ENCODE measurements at regions not wholly inside any gene's neighbourhood (a gene's known extent, or its start where the extent isn't known, plus 50 kb on each side); places are given as distances from the start of the nearest gene placed in this dataset.

DNA sequence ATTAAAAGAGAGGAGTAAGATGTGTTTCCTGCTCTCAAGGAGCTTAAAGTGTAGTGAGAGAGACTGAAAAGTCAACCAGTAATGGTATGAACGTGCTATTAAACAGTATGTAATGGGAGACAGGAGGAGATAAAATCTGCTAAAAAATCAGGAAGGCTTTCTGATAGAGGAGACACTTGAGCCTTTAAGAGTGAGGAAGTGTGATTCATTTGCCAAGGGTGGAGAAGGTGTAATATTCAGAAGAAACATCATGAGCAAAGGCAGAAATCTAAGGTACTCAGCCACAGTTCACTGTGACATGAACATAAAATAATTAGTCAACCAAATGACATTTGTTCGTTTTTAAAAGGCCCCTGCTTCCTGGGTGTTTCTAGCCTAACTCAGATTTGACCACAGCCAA lies 137.8 kb upstream of the SKOR2 start:
- Histone ChIP-seq H3K27me3 (no peaks in the 10 kb centered on the region), H3K36me3 (no peaks in the 10 kb centered on the region), H3K4me3 (no peak overlapping the region), H3K9me3 (no peaks in the 10 kb centered on the region), H3K27ac (no peak overlapping the region), H3K4me1 (no peaks in the 10 kb centered on the region)
- intact Hi-C loops (cut with DNase I), result no loop called here
- DNase-seq (ENCODE audit: low spot score in 2 of 2), result no peak
- TF ChIP-seq CTCF (IDR thresholded peaks at IDR 0.05), result no peak

DNA sequence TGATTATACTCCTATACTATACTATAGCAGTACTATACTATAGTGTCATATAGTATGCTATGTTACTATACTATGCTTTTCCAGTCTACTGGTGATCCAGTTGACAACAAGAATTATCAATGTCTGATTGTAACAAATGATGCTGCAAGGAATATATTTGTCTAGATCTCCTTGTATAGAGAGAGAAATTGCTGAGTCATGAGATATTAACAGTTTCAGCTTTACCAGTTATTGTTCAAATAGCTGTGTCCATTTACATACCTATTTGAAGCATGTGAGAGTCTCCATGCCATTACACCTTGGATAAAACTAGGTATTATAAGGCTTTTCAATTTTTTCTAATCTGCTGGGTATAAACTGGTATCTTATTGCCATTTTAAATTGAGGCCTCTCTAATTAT lies 136.4 kb upstream of the SKOR2 start:
- Histone ChIP-seq H3K27ac (no peak overlapping the region), H3K4me3 (no peak overlapping the region), H3K36me3 (no peaks in the 10 kb centered on the region), H3K4me1 (no peaks in the 10 kb centered on the region), H3K9me3 (no peaks in the 10 kb centered on the region), H3K27me3 (no peaks in the 10 kb centered on the region)
- DNase-seq (ENCODE audit: low spot score in 2 of 2), result no peak
- intact Hi-C loops (cut with DNase I), result no loop called here
- TF ChIP-seq CTCF (IDR thresholded peaks at IDR 0.05), result no peak

DNA sequence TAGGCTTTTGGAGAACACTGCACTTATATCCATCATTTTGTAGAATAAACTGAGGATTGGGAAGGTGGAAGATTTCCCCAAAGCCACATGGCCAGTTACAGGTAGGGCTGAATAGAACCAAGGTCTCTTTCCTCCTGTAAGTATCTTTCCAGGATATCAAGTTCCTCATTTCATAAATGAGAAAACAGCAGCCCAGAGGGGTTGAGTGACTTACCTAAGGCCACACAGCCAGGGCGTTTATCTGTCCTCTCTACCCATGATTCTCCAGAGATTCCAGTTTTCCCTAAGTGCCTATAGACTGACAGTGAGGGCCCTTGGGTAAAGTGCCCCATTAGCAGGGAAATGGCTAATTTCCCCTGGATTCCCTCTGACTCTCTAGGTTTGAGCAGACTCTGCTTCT lies 132.3 kb upstream of the SKOR2 start:
- Histone ChIP-seq H3K36me3 (no peaks in the 10 kb centered on the region), H3K4me3 (no peak overlapping the region), H3K27me3 (no peaks in the 10 kb centered on the region), H3K27ac (no peak overlapping the region), H3K9me3 (no peaks in the 10 kb centered on the region), H3K4me1 (no peaks in the 10 kb centered on the region)
- intact Hi-C loops (cut with DNase I), result no loop called here
- DNase-seq (ENCODE audit: low spot score in 2 of 2), result no peak
- no peak for TF ChIP-seq CTCF (IDR thresholded peaks at IDR 0.05)

- no peaks in the 10 kb centered on the region for H3K9me3 ChIP-seq
- H3K4me3 ChIP-seq, result no peak overlapping the region
- intact Hi-C loops (cut with DNase I), result no loop called here
- no peak for TF ChIP-seq CTCF (IDR thresholded peaks at IDR 0.05)
- DNase-seq (ENCODE audit: low spot score in 2 of 2), result no peak
- no peaks in the 10 kb centered on the region for H3K27me3 ChIP-seq
- H3K4me1 ChIP-seq, result no peaks in the 10 kb centered on the region
- no peak overlapping the region for H3K27ac ChIP-seq
- no peaks in the 10 kb centered on the region for H3K36me3 ChIP-seq
Measured at GRCh38 chr18:47381975-47382570, 130.6 kb upstream of the SKOR2 start.

DNA sequence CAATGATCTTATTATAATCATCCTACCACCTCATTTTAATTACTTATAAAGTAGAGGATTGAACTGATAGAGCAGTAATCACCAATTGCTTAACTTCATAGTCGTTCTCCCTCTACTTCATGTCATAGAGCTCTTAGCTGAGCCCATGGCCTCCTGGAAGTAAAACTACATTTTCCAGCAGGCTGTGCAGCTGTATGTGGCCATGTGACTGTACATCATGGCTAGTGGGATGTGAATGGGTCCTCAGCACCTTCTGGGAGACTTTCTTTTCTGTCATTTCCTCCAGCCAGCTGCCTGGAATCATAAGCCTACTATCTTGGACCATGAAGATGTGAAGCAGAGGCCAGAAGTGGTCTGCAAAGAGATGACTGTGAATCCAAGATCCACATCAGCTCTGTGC lies 128.7 kb upstream of the SKOR2 start:
- no peaks in the 10 kb centered on the region for H3K27me3 ChIP-seq
- H3K4me1 ChIP-seq, result no peaks in the 10 kb centered on the region
- DNase-seq (ENCODE audit: low spot score in 2 of 2), result no peak
- no peaks in the 10 kb centered on the region for H3K36me3 ChIP-seq
- H3K27ac ChIP-seq, result no peak overlapping the region
- intact Hi-C loops (cut with DNase I), result no loop called here
- H3K9me3 ChIP-seq, result no peaks in the 10 kb centered on the region
- TF ChIP-seq CTCF (IDR thresholded peaks at IDR 0.05), result no peak
- H3K4me3 ChIP-seq, result no peak overlapping the region

DNA sequence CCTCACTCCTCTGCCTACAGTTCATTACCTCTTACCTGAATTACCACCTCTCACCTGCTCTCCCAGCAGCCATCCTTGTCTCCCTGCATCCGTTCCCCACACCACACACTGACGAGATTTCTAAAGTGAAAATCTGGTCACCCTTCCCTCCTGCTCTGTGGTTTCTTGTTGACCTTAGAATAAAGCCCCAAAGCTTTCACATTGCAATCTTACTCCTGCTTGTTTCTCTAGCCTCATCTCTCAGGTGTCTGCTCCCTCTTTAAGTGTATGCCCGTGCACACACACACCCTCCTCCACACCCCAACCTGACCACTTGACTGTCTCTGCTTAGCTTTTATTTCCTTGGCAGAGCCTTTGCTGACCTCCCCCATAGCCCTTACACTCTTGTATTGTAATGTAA lies 122.0 kb upstream of the SKOR2 start:
- H3K27me3 ChIP-seq, result no peaks in the 10 kb centered on the region
- intact Hi-C loops (cut with DNase I), result no loop called here
- H3K27ac ChIP-seq, result no peak overlapping the region
- H3K36me3 ChIP-seq, result no peaks in the 10 kb centered on the region
- H3K9me3 ChIP-seq, result no peaks in the 10 kb centered on the region
- no peak overlapping the region for H3K4me3 ChIP-seq
- no peaks in the 10 kb centered on the region for H3K4me1 ChIP-seq
- no peak for DNase-seq (ENCODE audit: low spot score in 2 of 2)
- TF ChIP-seq CTCF (IDR thresholded peaks at IDR 0.05), result no peak

Measured in ascending aorta (tissue), 2 donors.